Activated naive CD4-positive, alpha-beta T cell treated with anti-CD3 and anti-CD28 coated beads, Interleukin-2, amount 50 U/mL, for 72 hours (primary cell): ENCODE measurements at regions not wholly inside any gene's neighbourhood (a gene's known extent, or its start where the extent isn't known, plus 50 kb on each side); places are given as distances from the start of the nearest gene placed in this dataset.
"Not testable (repeated sequence)": the region's sequence is repeated elsewhere in the genome, so short reads cannot be mapped to it uniquely, and the experiment has no call there.

ENCODE experiments used
- ATAC-seq, 2 donors: fragments of 150-1000 bp; cut with Tn5 transposase; 2 replicates each; pipeline ENCODE4 v1.10.0; 2021; ENCODE audit warnings: mild to moderate bottlenecking in 2 of 2, moderate library complexity in 2 of 2
- DNase-seq, 2 donors: peaks; one replicate each; pipeline ENCODE4 v3.0.0; 2021 to 2022; ENCODE audit warnings: low spot score in 2 of 2
- H3K27ac Mint-ChIP-seq, 2 donors: one replicate each; pipeline ENCODE4 v1.8.0; 2022; ENCODE audit warnings: mild to moderate bottlenecking in 2 of 2, mixed read lengths in 2 of 2
- H3K36me3 Mint-ChIP-seq, 2 donors: one replicate each; pipeline ENCODE4 v1.8.0; 2022; ENCODE audit warnings: mixed read lengths in 2 of 2
- H3K9me3 Mint-ChIP-seq, 2 donors: one replicate each; pipeline ENCODE4 v1.8.0; 2022; ENCODE audit warnings: mixed read lengths in 2 of 2

DNA sequence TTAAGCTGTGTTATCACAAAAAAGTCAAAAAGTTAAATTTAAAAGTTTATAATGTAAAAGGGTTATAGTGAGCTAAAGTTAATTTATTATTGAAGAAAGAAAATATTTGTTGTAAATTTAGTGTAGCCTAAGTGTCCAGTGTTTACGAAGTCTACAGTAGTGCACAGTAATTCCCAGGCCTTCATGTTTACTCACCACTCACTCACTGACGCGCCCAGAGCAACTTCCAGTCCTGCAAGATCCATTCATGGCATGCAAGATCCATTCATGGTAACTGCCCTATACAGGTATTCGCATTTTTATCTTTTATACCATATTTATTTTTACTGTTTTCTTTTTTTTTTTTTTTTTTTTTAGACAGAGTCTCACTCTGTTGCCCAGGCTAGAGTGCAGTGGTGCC is 69.5 kb downstream of the TPRA1 start:
- ATAC-seq (no peak), DNase-seq (no peak)
- no peak overlapping the region for H3K27ac Mint-ChIP-seq
- no peaks in the 10 kb centered on the region for H3K9me3 Mint-ChIP-seq
- no peaks in the 10 kb centered on the region for H3K36me3 Mint-ChIP-seq

DNA sequence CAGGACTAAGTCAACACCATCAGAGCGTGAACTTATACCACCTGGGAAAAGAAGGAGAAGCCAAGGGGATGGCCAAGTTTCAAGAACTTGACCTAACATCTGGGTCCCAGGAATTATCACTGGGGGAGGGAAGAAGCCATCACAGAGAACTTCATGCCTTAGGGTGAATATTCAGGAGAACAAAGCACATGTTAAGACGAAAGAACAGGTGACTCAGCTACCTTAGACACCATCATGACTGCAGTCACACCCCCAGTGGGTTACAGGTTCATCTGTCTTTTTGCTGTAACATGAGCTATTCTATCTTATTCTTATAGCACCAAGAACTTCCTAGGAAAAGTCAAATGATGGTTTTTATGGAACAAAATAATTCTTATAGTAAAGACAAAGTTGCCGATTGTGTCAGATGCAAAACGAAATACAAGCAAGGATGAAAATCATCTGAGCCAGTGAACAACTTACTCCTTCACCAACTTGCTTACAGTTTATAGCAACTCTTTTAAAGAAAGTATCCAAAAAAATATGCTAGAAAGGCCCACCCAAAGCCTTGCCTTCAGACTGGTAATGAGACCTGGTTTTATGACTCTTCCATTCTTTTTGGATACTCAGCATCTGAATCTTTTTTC is 72.0 kb downstream of the TPRA1 start:
- Mint-ChIP-seq H3K9me3 (no peaks in the 10 kb centered on the region), H3K27ac (no peak overlapping the region)

GRCh38 chr3:127512256-127512655 is 78.3 kb downstream of the TPRA1 start:
- H3K9me3 Mint-ChIP-seq: no peaks in the 10 kb centered on the region
- no peaks in the 10 kb centered on the region for H3K36me3 Mint-ChIP-seq
- ATAC-seq: no peak
- H3K27ac Mint-ChIP-seq: no peak overlapping the region
- no peak for DNase-seq

More for the DNA sequence above, 72.0 kb downstream of the TPRA1 start:
- DNase-seq: no peak
- ATAC-seq: no peak
- no peaks in the 10 kb centered on the region for H3K36me3 Mint-ChIP-seq

DNA sequence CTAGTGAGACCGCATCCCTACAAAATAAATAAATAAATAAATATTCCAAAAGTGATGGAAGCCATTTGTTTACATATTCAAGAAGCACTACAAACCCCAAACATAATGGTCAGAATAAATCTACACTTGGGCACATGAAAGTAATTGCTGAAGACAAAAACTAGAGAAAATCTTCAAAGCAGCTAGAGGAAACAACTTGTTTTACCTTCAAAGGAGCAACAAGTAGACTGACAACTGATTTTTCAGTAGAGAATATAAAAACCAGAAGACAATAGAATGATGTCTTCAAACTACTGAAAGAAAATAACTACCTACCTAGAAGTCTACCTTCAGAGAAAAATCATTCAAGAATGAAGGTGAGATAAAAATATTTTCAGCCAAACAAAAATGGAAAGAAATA is 89.4 kb downstream of the TPRA1 start:
- H3K9me3 Mint-ChIP-seq: peaks cover 16 to 21% of the 10 kb centered on the region in 2 donors
- no peak overlapping the region for H3K27ac Mint-ChIP-seq
- no peak for DNase-seq
- no peak for ATAC-seq
- peaks cover 0 to 22% of the 10 kb centered on the region in 2 donors for H3K36me3 Mint-ChIP-seq

GRCh38 chr3:127497676-127498075 is 92.9 kb downstream of the TPRA1 start:
- DNase-seq: no peak
- Mint-ChIP-seq H3K9me3 (peaks cover 14 to 19% of the 10 kb centered on the region in 2 donors), H3K27ac (no peak overlapping the region), H3K36me3 (peaks cover 0 to 19% of the 10 kb centered on the region in 2 donors)
- no peak for ATAC-seq

DNA sequence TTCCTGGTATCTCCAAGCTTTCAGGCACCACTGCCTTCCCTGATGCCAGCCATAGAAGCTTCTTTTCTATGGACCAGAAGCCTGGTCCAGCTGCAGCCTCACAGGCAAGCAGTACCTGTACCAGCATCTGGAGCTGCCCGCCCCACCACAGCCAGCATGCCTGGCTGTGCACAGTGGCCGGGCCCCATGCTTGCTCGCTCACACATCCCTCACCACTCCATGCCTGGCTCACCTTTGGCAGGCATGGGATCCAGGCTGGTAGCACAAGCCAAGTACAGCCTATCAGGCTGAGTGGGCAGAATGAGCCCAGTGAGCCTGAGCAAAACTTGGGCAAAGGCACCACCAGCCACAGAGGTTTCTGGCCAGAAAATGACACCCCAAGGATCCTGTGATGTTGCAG is 93.4 kb downstream of the TPRA1 start:
- no peak for DNase-seq
- Mint-ChIP-seq H3K27ac (no peak overlapping the region), H3K9me3 (peaks cover 11 to 16% of the 10 kb centered on the region in 2 donors), H3K36me3 (peaks cover 0 to 14% of the 10 kb centered on the region in 2 donors)
- no peak for ATAC-seq

DNA sequence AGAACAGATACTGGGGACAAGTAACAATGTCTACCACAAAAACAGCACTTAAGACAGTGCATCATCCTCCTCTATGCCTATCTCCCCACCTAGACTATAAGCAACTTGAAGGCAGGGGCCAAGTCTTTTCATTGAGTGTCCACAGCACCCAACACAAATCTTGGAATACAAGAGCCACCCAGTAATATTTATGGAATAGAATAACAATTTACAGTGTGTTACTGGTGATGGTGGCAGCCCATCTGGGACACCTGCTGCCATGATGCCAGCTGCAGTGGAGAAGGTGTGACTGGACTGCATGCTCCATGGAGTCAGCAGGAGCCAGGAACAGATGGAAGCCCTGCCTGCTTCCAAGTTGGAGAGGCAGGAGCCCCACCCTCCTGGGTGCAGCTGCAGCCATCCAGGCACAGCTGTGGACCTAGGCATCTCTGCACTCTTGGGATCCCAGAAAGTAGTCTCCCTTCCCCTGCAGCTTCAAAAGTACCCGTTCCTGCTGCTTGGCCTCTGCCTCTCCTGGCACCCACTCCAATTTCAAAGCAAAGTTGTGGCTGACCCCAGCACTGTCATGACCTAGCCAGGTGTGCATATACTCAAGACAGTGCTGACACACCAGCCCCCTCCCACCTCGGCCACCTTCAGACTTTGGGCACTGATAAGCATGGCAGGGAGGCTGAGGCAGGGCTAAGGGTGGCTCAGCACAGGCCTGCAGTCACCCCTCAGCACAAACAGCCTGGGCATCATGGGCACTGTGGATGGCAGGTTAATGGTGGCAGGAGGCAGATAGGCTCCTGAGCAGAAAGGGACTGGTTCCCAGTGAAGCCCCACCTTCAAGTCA is 94.5 kb downstream of the TPRA1 start:
- Mint-ChIP-seq H3K27ac (no peak overlapping the region), H3K9me3 (peaks cover 10 to 16% of the 10 kb centered on the region in 2 donors), H3K36me3 (peaks cover 0 to 13% of the 10 kb centered on the region in 2 donors)
- ATAC-seq: no peak
- no peak for DNase-seq

DNA sequence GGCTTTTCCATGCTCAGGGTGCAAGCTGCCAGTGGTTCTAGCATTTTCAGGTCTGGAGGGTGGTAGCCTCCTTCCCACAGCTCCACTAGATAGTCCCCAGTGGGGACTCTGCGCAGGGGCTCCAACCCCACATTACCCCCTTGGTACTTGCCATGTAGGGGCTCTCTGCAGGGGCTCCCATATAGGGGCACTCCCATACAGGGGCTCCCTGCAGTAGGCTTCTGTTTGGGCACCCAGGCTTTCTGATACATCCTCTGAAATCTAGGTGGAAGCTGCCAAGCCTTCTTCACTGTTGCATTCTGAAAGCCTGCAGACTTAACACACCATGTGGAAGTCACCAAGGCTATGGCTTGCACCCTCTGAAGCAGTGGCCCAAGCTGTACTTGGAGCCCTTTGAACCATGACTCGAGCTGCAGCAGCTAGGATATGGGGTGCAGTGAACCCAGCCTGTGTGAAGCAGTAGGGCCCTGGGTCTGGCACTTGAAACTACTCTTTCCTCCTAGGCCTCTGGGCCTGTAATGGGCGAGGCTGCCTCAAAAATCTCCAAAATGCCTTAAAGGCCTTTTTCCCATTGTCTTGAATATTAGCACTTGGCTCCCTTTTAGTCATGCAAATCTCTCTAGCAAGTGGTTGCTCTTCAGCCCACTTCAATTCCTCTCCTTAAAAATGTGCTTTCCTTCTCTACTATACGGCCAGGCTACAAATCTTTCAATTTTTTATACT is 96.4 kb downstream of the TPRA1 start:
- peaks cover 0 to 6% of the 10 kb centered on the region in 2 donors for H3K36me3 Mint-ChIP-seq
- peaks cover 0 to under 1% of the 10 kb centered on the region in 2 donors for H3K9me3 Mint-ChIP-seq
- no peak overlapping the region for H3K27ac Mint-ChIP-seq
- no peak for DNase-seq
- ATAC-seq: no peak

DNA sequence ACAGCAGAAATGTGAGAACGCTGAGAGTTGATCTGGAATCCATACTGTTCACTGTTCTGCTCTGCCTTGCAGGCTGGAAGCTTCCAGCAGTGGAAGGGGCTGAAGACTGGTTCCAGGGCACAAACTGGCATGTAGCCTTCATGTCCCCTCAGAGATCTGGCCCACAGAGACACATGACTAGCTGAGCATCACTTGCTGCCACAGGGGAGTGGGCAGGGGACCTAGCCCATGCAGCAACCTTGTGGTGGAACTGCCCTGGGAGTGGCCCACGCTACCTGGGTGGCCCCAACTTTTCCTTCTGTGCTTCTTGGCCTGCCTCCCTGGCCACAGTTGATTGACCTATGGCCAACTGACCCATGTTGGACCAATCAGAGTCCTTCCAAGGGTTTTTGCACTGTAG is 98.1 kb downstream of the TPRA1 start:
- DNase-seq: no peak
- H3K9me3 Mint-ChIP-seq: no peaks in the 10 kb centered on the region
- H3K36me3 Mint-ChIP-seq: no peaks in the 10 kb centered on the region
- ATAC-seq: no peak
- no peak overlapping the region for H3K27ac Mint-ChIP-seq

DNA sequence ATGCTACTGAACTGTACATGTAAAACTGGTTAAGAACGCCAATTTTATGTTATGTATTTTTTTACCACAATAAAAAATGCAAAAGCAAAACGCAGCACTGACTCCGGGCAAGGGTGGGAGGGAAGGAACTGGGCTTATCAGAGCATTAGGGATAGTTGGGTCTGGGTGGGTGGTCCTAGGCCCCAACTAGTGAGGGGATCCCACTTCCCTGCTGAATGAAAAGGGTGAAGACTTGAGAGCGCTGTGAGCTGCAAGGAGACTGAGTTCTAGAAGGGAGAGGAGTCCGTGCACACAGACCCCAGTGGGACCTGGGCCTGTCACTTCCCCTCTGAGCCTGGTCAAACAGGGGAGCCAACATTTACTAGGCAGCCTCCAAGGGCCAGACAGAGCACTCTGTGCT is 98.6 kb downstream of the TPRA1 start:
- Mint-ChIP-seq H3K9me3 (no peaks in the 10 kb centered on the region), H3K36me3 (no peaks in the 10 kb centered on the region), H3K27ac (no peak overlapping the region)
- ATAC-seq (no peak), DNase-seq (no peak)

GRCh38 chr3:127491323-127491722 is 99.2 kb downstream of the TPRA1 start:
- ATAC-seq (no peak), DNase-seq (no peak)
- Mint-ChIP-seq H3K27ac (no peak overlapping the region), H3K36me3 (no peaks in the 10 kb centered on the region), H3K9me3 (no peaks in the 10 kb centered on the region)

- not testable (repeated sequence) for ATAC-seq, H3K27ac Mint-ChIP-seq, DNase-seq, H3K9me3 Mint-ChIP-seq, H3K36me3 Mint-ChIP-seq
Measured at GRCh38 chr3:127491024-127491305, 99.6 kb downstream of the TPRA1 start.

DNA sequence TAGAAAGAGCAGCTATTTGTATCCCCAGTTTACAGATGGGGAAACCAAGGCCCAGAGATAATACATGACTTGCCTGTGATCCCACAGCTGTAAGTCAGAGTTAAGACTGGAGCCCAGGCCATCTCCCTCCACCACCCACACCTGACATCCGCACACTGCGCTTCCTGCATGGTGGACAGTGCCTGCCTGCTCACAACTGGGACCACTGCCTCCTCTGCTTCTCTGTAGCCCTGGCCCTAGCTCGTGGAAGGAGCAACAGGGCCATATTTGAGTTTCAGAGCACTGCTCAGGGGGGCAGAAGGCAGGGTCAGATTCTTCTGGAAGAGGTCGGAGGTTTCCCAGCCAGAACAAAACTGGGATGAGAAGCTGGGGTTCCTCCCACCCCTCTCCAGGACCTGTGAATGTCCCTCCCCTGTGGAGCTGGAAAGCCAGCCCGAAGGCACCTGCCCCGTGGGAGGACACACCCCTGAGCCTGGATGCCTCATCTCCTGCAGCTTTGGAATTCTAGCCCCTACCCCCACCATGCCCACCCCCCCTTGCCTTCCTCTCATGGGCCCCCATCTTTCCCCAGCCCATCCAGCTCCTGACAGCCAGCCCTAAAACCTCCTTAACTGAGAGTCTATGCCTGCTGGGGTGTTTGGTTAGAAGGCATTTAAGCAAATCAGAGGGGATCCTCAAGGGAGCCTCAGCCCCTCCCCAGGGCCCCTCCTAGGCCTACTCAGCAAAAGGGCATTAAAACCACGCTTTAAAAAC is 100.1 kb downstream of the TPRA1 start:
- no peak for DNase-seq
- no peak overlapping the region for H3K27ac Mint-ChIP-seq
- H3K9me3 Mint-ChIP-seq: no peaks in the 10 kb centered on the region

GRCh38 chr3:127489357-127489756 is 101.2 kb downstream of the TPRA1 start:
- no peak for ATAC-seq
- no peak for DNase-seq

More for the DNA sequence above, 100.1 kb downstream of the TPRA1 start:
- no peak for ATAC-seq
- no peaks in the 10 kb centered on the region for H3K36me3 Mint-ChIP-seq

GRCh38 chr3:127488740-127489139 is 101.8 kb downstream of the TPRA1 start:
- ATAC-seq: no peak
- Mint-ChIP-seq H3K36me3 (no peaks in the 10 kb centered on the region), H3K9me3 (no peaks in the 10 kb centered on the region), H3K27ac (no peak overlapping the region)
- no peak for DNase-seq

More at GRCh38 chr3:127489357-127489756, 101.2 kb downstream of the TPRA1 start:
- Mint-ChIP-seq H3K9me3 (no peaks in the 10 kb centered on the region), H3K36me3 (no peaks in the 10 kb centered on the region), H3K27ac (no peak overlapping the region)

- ATAC-seq: no peak
Measured at GRCh38 chr3:127488141-127488672, 102.3 kb downstream of the TPRA1 start.

DNA sequence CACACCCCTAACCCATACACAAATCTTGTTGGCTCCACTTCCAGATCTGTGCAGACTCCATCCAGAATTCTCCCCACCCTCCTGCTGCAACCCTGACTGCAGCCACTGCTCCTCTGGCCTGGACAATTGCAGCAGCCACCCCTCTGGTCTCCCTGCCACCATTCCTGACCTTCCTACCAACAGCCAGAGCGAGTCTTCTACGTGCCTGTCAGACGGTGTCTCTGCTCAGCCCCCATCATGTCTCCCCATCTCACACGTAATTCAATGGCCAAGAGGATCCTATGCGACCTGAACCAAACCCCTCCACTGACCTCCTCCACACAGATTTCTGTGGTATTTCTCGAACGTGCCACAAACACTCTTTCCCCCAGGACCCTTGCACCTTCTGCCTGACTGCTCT is 103.3 kb downstream of the TPRA1 start:
- ATAC-seq: no peak
- Mint-ChIP-seq H3K27ac (no peak overlapping the region), H3K36me3 (no peaks in the 10 kb centered on the region), H3K9me3 (no peaks in the 10 kb centered on the region)
- no peak for DNase-seq

More at GRCh38 chr3:127488141-127488672, 102.3 kb downstream of the TPRA1 start:
- DNase-seq: no peak
- H3K9me3 Mint-ChIP-seq: no peaks in the 10 kb centered on the region
- H3K36me3 Mint-ChIP-seq: no peaks in the 10 kb centered on the region
- H3K27ac Mint-ChIP-seq: no peak overlapping the region
